Activated T-helper 17 cell treated with anti-CD3 and anti-CD28 coated beads, Interleukin-2, amount 50 U/mL, for 72 hours (primary cell): ENCODE measurements at regions not wholly inside any gene's neighbourhood (a gene's known extent, or its start where the extent isn't known, plus 50 kb on each side); places are given as distances from the start of the nearest gene placed in this dataset.
"Not testable (repeated sequence)": the region's sequence is repeated elsewhere in the genome, so short reads cannot be mapped to it uniquely, and the experiment has no call there.

Experiments
- ATAC-seq: fragments of 150-1000 bp; cut with Tn5 transposase; replicated peaks from 2 replicates; pipeline ENCODE4 v1.10.0; 2021; ENCODE audit warnings: mild to moderate bottlenecking, moderate library complexity
- H3K27ac Mint-ChIP-seq: one replicate; pipeline ENCODE4 v1.8.0; 2022; ENCODE audit warnings: mixed read lengths
- H3K27me3 Mint-ChIP-seq: one replicate; pipeline ENCODE4 v1.8.0; 2022; ENCODE audit warnings: mixed read lengths
- H3K36me3 Mint-ChIP-seq: one replicate; pipeline ENCODE4 v1.8.0; 2022; ENCODE audit warnings: low read depth, mild to moderate bottlenecking, mixed read lengths
- H3K4me1 Mint-ChIP-seq: one replicate; pipeline ENCODE4 v1.8.0; 2022; ENCODE audit warnings: mixed read lengths
- H3K4me3 Mint-ChIP-seq: one replicate; pipeline ENCODE4 v1.8.0; 2022; ENCODE audit warnings: mild to moderate bottlenecking, mixed read lengths
- H3K9me3 Mint-ChIP-seq: one replicate; pipeline ENCODE4 v1.8.0; 2022; ENCODE audit warnings: mixed read lengths

- Mint-ChIP-seq H3K9me3 (peaks cover under 1% of the 10 kb centered on the region), H3K27ac (no peak overlapping the region), H3K36me3 (no peaks in the 10 kb centered on the region), H3K27me3 (no peaks in the 10 kb centered on the region), H3K4me1 (no peaks in the 10 kb centered on the region), H3K4me3 (no peak overlapping the region)
- no peak for ATAC-seq
Observed at GRCh38 chr14:37650356-37651037, 55.1 kb downstream of the TTC6 start.

- no peaks in the 10 kb centered on the region for H3K9me3 Mint-ChIP-seq
- H3K27ac Mint-ChIP-seq, result no peak overlapping the region
- H3K27me3 Mint-ChIP-seq, result no peaks in the 10 kb centered on the region
- no peaks in the 10 kb centered on the region for H3K36me3 Mint-ChIP-seq
- no peak for ATAC-seq
- no peaks in the 10 kb centered on the region for H3K4me1 Mint-ChIP-seq
- no peak overlapping the region for H3K4me3 Mint-ChIP-seq
Observed at GRCh38 chr14:37652042-37652441, 56.6 kb downstream of the TTC6 start.

GRCh38 chr14:37655418-37655817 is 60.0 kb downstream of the TTC6 start:
- ATAC-seq, result no peak

GRCh38 chr14:37658156-37658555 is 62.7 kb downstream of the TTC6 start:
- H3K9me3 Mint-ChIP-seq, result peaks cover 6% of the 10 kb centered on the region
- no peak overlapping the region for H3K27ac Mint-ChIP-seq
- ATAC-seq, result no peak
- H3K4me3 Mint-ChIP-seq, result no peak overlapping the region
- no peaks in the 10 kb centered on the region for H3K36me3 Mint-ChIP-seq
- no peaks in the 10 kb centered on the region for H3K27me3 Mint-ChIP-seq
- H3K4me1 Mint-ChIP-seq, result no peaks in the 10 kb centered on the region

More at GRCh38 chr14:37655418-37655817, 60.0 kb downstream of the TTC6 start:
- no peaks in the 10 kb centered on the region for H3K4me1 Mint-ChIP-seq
- H3K9me3 Mint-ChIP-seq, result no peaks in the 10 kb centered on the region
- no peaks in the 10 kb centered on the region for H3K27me3 Mint-ChIP-seq
- H3K27ac Mint-ChIP-seq, result no peak overlapping the region
- no peaks in the 10 kb centered on the region for H3K36me3 Mint-ChIP-seq
- no peak overlapping the region for H3K4me3 Mint-ChIP-seq

- H3K4me3 Mint-ChIP-seq, result no peak overlapping the region
- H3K27me3 Mint-ChIP-seq, result no peaks in the 10 kb centered on the region
- peaks cover 9% of the 10 kb centered on the region for H3K9me3 Mint-ChIP-seq
- H3K36me3 Mint-ChIP-seq, result no peaks in the 10 kb centered on the region
- ATAC-seq, result no peak
- no peak overlapping the region for H3K27ac Mint-ChIP-seq
- no peaks in the 10 kb centered on the region for H3K4me1 Mint-ChIP-seq
Observed at GRCh38 chr14:37663498-37663897, 68.1 kb downstream of the TTC6 start.

- Mint-ChIP-seq H3K9me3 (peaks cover 9% of the 10 kb centered on the region), H3K4me1 (no peaks in the 10 kb centered on the region), H3K27ac (no peak overlapping the region), H3K27me3 (no peaks in the 10 kb centered on the region), H3K36me3 (no peaks in the 10 kb centered on the region), H3K4me3 (no peak overlapping the region)
- no peak for ATAC-seq
Observed at GRCh38 chr14:37665479-37665878, 70.0 kb downstream of the TTC6 start.

GRCh38 chr14:37665951-37666350 is 70.5 kb downstream of the TTC6 start:
- peaks cover 8% of the 10 kb centered on the region for H3K9me3 Mint-ChIP-seq

GRCh38 chr14:37668646-37669045 is 73.2 kb downstream of the TTC6 start:
- Mint-ChIP-seq H3K4me1 (no peaks in the 10 kb centered on the region), H3K36me3 (no peaks in the 10 kb centered on the region), H3K4me3 (no peak overlapping the region), H3K27me3 (no peaks in the 10 kb centered on the region), H3K27ac (no peak overlapping the region), H3K9me3 (peaks cover 3% of the 10 kb centered on the region)
- no peak for ATAC-seq

More at GRCh38 chr14:37665951-37666350, 70.5 kb downstream of the TTC6 start:
- Mint-ChIP-seq H3K27me3 (no peaks in the 10 kb centered on the region), H3K4me1 (no peaks in the 10 kb centered on the region), H3K27ac (no peak overlapping the region), H3K4me3 (no peak overlapping the region), H3K36me3 (no peaks in the 10 kb centered on the region)
- no peak for ATAC-seq

GRCh38 chr14:37669242-37669641 is 73.8 kb downstream of the TTC6 start:
- Mint-ChIP-seq H3K27ac (no peak overlapping the region), H3K9me3 (no peaks in the 10 kb centered on the region), H3K27me3 (no peaks in the 10 kb centered on the region), H3K36me3 (no peaks in the 10 kb centered on the region), H3K4me1 (no peaks in the 10 kb centered on the region), H3K4me3 (no peak overlapping the region)
- no peak for ATAC-seq

GRCh38 chr14:37673439-37673838 is 78.0 kb downstream of the TTC6 start:
- Mint-ChIP-seq H3K27ac (no peak overlapping the region), H3K27me3 (no peaks in the 10 kb centered on the region), H3K9me3 (no peaks in the 10 kb centered on the region), H3K36me3 (no peaks in the 10 kb centered on the region), H3K4me1 (no peaks in the 10 kb centered on the region), H3K4me3 (no peak overlapping the region)
- ATAC-seq, result no peak

GRCh38 chr14:37678916-37679315 is 83.5 kb downstream of the TTC6 start:
- Mint-ChIP-seq H3K4me3 (no peak overlapping the region), H3K36me3 (no peaks in the 10 kb centered on the region), H3K27ac (no peak overlapping the region), H3K9me3 (no peaks in the 10 kb centered on the region), H3K27me3 (no peaks in the 10 kb centered on the region), H3K4me1 (no peaks in the 10 kb centered on the region)
- no peak for ATAC-seq

- Mint-ChIP-seq H3K4me3 (no peak overlapping the region), H3K9me3 (peaks cover 6% of the 10 kb centered on the region), H3K27ac (no peak overlapping the region), H3K36me3 (no peaks in the 10 kb centered on the region), H3K27me3 (no peaks in the 10 kb centered on the region), H3K4me1 (no peaks in the 10 kb centered on the region)
- ATAC-seq, result no peak
Observed at GRCh38 chr14:37681486-37681885, 86.1 kb downstream of the TTC6 start.

- H3K4me3 Mint-ChIP-seq, H3K27ac Mint-ChIP-seq, ATAC-seq, H3K36me3 Mint-ChIP-seq, H3K4me1 Mint-ChIP-seq, H3K27me3 Mint-ChIP-seq: not testable (repeated sequence)
- H3K9me3 Mint-ChIP-seq, result peaks cover 25% of the 10 kb centered on the region
Observed at GRCh38 chr14:37692680-37693079, 97.3 kb downstream of the TTC6 start.

- not testable (repeated sequence) for ATAC-seq, H3K36me3 Mint-ChIP-seq, H3K4me3 Mint-ChIP-seq, H3K4me1 Mint-ChIP-seq, H3K27me3 Mint-ChIP-seq, H3K27ac Mint-ChIP-seq
- H3K9me3 Mint-ChIP-seq, result peaks cover 22% of the 10 kb centered on the region
Observed at GRCh38 chr14:37693420-37693819, 98.0 kb downstream of the TTC6 start.

- Mint-ChIP-seq H3K4me1 (no peaks in the 10 kb centered on the region), H3K27ac (no peak overlapping the region), H3K9me3 (peaks cover 12% of the 10 kb centered on the region), H3K36me3 (no peaks in the 10 kb centered on the region), H3K4me3 (no peak overlapping the region), H3K27me3 (no peaks in the 10 kb centered on the region)
- ATAC-seq, result no peak
Observed at GRCh38 chr14:37695866-37696265, 100.4 kb downstream of the TTC6 start.
